HG03159 (cell line): ENCODE measurements at regions not wholly inside any gene's neighbourhood (a gene's known extent, or its start where the extent isn't known, plus 50 kb on each side); places are given as distances from the start of the nearest gene placed in this dataset.

ENCODE experiments used
- ATAC-seq: cut with Tn5 transposase; IDR thresholded peaks from one replicate; pipeline ENCODE4 v1.9.1; 2021; ENCODE audit warnings: mild to moderate bottlenecking, moderate library complexity; ENCODE audit not compliant: unreplicated experiment

GRCh38 chr9:1320607-1321195 lies 270.5 kb downstream of the DMRT2 start:
- no peak for ATAC-seq

DNA sequence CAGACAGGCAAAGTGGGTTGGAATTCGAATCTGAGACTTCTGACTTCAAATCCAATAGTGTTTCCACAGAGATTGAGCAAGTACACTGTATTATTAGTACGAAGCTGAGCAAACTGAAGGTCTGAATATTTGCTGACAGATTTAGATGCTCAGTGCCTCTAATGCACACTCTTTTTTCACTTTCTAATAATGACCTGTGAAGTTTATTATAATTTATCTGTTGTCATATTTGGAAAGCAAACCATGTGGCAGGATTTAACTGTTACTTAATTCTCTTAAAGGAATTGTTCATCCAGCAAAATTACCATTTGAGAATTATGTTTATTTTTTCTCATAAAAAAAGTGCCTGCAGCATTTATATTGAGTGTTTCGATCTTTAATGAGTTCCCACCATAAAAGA lies 277.3 kb downstream of the DMRT2 start:
- ATAC-seq, result no peak

DNA sequence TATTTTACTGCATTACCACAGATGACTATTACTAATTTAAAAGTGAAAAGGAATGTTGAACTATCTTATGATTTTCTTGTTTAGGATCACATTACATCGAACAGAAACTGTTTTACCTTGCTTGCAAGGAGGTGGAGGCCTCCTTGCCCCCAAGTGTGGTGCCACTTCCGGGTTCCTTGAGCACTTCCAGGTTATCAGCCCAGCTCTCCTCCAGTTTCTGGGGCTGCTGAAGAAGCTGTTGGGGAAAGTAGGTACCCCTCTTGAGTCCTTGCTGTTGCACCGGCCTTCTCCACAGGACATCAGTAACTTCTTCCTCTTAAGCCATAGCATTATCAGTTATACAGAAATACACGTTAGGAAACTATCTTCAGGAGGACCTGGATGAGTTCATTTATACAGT lies 278.2 kb downstream of the DMRT2 start:
- ATAC-seq, result no peak

GRCh38 chr9:1331546-1332038 lies 281.4 kb downstream of the DMRT2 start:
- ATAC-seq, result no peak

DNA sequence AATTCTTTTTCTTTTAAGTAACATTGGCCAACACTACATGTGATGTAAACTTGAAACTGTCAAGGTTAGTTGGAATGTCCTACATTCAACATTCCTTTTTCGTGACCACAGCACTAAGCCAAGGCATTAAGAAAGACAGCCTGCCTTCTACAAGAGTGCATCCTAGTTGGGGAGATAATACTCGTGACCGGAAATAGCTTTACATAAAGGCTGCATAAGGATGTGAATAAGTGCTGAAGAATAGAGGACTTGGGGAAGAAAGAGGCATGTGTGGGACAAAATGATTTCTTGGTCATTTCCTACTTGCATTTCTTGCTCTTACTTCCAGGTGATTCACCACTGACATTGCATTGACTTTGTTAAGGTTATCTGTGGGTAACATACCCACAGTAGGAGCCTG lies 282.0 kb downstream of the DMRT2 start:
- no peak for ATAC-seq

GRCh38 chr9:1335174-1335573 lies 285.0 kb downstream of the DMRT2 start:
- ATAC-seq, result no peak

- ATAC-seq, result no peak
Observed at GRCh38 chr9:1337169-1337568, 287.0 kb downstream of the DMRT2 start.

GRCh38 chr9:1340390-1340789 lies 290.2 kb downstream of the DMRT2 start:
- ATAC-seq, result no peak

GRCh38 chr9:1353291-1353690 lies 303.1 kb downstream of the DMRT2 start:
- ATAC-seq, result no peak

DNA sequence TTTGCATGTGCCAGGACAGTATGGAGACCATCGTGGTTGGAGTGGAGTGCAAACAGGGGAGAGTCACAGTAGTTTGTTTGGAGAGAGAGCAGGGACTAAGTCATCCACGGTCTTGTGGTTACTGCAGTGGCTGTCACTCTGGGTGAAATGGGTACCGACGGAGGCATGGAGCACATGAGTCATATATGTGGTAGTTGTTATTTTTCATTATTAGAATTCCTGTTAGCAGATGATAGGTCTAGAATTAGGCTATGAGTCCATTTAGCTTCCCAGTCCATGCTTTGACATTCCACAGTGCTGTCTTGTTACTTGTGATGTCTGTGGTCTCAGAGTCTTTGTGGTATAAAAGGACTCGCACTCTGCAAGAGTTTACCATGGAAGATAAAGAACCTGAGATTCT lies 303.9 kb downstream of the DMRT2 start:
- ATAC-seq, result no peak

- no peak for ATAC-seq
Observed at GRCh38 chr9:1354606-1355005, 304.4 kb downstream of the DMRT2 start.

DNA sequence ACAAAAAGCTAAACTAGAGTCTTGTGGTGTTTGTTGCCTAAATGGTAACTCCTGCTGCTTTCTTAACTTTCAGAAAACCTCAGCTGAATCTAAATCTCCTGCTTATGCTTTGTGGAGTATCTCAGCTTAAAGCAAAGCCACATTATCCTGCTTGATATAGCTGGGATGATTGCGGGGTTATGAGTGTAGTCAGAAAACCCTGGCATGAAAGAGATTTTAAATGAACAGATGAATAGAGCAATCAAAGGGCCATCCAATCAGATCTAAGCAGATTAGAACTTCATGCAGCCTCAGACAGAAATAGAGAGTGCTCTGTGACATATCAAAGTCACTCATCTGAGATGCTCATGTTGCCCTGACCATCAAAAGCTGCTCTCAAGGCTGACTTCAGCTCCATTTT lies 305.5 kb downstream of the DMRT2 start:
- no peak for ATAC-seq

GRCh38 chr9:1362845-1363244 lies 312.7 kb downstream of the DMRT2 start:
- no peak for ATAC-seq

DNA sequence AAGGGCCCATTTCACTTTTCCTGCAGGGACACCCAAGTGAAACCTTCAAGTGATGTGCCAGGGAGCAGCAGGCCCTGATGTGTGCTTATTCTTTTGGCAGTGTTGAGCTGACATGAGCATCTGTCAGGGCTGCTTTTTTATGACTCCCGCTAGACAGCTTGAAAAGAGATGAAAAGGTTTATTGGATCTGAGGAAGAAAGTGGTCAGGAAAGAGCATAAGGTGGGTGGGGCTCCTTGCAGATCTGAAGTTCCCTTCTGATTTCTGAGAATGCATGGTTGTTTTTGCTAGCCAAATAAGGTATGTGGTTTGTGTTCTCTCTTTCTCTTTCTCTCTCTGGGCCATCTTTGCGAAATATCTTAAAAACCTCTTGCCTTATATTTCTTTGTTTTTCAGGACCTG lies 316.1 kb downstream of the DMRT2 start:
- ATAC-seq, result no peak

DNA sequence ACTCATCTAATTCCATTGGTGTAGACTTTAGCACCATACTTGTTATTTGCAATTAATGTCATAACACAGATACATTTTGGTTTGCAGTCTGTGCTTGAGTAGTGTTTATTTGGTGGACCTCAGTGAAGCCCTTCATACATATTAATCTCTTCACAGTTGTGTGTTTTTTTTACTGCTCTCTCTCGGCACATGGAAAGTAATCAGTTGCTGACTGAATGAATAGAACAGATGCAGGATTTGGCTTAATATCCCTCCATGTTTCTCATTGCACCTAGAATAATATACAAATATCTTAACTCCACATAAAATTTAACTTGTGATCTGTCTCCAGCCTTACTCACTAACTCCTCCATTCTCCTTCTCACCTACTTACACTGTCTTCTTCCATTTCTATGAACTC lies 319.1 kb downstream of the DMRT2 start:
- ATAC-seq, result no peak

GRCh38 chr9:1373445-1373844 lies 323.3 kb downstream of the DMRT2 start:
- no peak for ATAC-seq

DNA sequence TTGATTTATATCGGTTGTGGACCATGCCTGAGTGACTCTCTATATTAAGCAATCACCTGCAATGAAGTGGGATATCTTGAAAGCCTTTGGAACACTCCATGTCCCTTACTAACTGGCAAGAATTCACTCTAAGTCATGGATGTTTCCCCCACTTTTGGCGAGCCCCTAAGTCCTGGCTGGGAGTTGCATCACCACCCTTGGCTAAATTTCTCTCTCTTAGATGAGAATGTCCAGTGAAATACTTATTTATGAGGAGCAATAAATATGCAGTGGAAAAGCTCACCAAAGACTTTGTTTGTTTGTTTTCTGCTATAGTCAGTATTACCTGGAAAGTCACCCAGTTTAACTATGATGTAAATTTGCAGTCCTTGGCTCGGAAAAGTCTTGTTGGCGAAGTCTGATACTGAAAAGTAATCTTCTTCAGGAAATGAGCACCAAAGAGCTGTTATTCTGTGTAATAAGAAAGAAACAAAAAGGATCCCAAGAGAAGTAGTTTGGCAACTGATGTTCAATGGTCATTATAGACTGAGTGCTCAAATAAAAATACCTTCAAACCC lies 333.8 kb downstream of the DMRT2 start:
- ATAC-seq, result no peak

DNA sequence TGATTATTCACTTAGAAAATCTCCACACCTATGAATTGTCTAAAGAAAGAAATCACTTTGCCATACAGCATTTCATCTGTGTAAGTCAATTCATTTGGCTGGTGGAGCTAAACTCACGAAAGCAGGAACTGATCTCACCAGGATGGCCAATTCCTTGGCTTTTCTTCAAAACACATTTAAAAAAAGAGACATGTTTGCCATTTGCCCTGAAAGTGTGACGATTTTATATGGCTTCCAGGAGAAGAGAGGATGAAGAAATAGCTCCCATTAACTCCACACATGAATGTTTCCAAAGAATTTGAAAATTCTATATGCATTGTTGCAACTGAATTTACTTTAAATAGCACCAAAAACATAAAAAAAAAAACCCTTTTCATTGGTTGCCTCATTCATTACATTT lies 334.7 kb downstream of the DMRT2 start:
- no peak for ATAC-seq

DNA sequence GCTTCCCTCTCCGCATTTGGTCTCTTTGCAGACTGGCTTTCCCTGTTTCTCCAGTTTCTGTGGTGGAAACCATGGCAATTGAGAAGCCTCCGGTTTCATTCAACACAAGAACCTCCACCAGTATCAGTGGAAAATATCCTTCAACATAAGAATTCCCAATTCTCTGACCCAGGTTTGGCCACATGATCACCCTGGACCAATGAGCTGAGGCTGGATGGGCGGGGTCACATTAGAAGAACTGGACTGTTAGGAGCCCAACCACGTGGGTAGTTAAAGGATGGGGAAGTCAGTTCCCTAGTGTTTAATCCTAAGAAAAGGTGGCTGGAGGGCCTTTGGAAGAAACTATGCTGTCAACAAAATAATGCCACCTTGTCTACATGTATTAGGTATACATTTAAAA lies 336.3 kb downstream of the DMRT2 start:
- no peak for ATAC-seq

- no peak for ATAC-seq
Observed at GRCh38 chr9:1388216-1388615, 338.1 kb downstream of the DMRT2 start.

- no peak for ATAC-seq
Observed at GRCh38 chr9:1400983-1401382, 350.8 kb downstream of the DMRT2 start.

GRCh38 chr9:1404940-1405339 lies 354.8 kb downstream of the DMRT2 start:
- ATAC-seq, result no peak

DNA sequence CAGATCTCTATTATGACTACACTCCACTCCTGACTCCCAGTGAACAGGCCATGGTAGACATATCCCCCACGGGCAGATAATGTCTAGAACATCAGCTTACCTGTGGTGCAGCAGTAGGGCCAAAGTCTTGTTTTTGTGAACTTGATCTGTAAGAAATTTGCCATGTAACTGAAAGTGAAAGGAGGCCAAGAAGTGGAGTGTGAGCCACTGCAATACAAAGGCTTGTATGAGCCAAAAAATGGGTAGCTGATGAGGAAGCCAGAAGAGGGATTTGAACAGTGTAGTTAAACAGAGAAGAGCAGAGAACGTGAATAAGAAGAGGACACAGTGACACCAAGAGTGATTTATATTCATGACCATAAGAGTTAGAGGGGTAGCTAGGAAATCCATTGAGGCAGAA lies 361.7 kb downstream of the DMRT2 start:
- no peak for ATAC-seq
